ENCODE measurements at regions not wholly inside any gene's neighbourhood (a gene's known extent, or its start where the extent isn't known, plus 50 kb on each side); places are given as distances from the start of the nearest gene placed in this dataset.

- no peaks in the 10 kb centered on the region for H3K9me3 ChIP-seq (ENCODE audit: control insufficient read depth, insufficient read depth, low read depth, low read length)
- H3K4me1 ChIP-seq (ENCODE audit: control insufficient read depth, insufficient read depth, low read length), result no peaks in the 10 kb centered on the region
- no peaks in the 10 kb centered on the region for H3K36me3 ChIP-seq (ENCODE audit: control insufficient read depth in 2 of 2, insufficient read depth in 1 of 2, low read length in 2 of 2)
- ChIA-PET POLR2A (no interaction called here), CTCF (no interaction called here)
- no peak overlapping the region for H3K27ac ChIP-seq (ENCODE audit: extremely low read depth, low read depth, low read length)
- H3K4me3 ChIP-seq (ENCODE audit: low read depth, low read length), result no peak overlapping the region
- TF ChIP-seq ZNF510 (tag by site-specific recombination; IDR thresholded peaks at IDR 0.05; ENCODE audit: insufficient replicate concordance) (no peak), REST (tag by site-specific recombination; IDR thresholded peaks at IDR 0.05) (no peak), ZNF76 (tag by site-specific recombination; IDR thresholded peaks at IDR 0.05; ENCODE audit: borderline replicate concordance, low read depth) (no peak), ZNF24 (tag by site-specific recombination; IDR thresholded peaks at IDR 0.05) (no peak), ZNF639 (tag by site-specific recombination; IDR thresholded peaks at IDR 0.05) (no peak), ZBTB26 (tag by site-specific recombination; optimal IDR thresholded peaks at IDR 0.05) (no peak), HOXC10 (CRISPR knock-in tag; IDR thresholded peaks at IDR 0.05) (no peak), EGR2 (tag by site-specific recombination; IDR thresholded peaks at IDR 0.05; ENCODE audit: low read depth) (no peak), ZNF701 (tag by site-specific recombination; IDR thresholded peaks at IDR 0.05) (no peak), TCF7L2 (IDR thresholded peaks at IDR 0.05; ENCODE audit: borderline replicate concordance, low read depth, low read length) (no peak), ZSCAN23 (tag by site-specific recombination; IDR thresholded peaks at IDR 0.05) (no peak), ZNF266 (tag by site-specific recombination; IDR thresholded peaks at IDR 0.05; ENCODE audit: low read depth) (no peak), ZBTB49 (tag by site-specific recombination; IDR thresholded peaks at IDR 0.05; ENCODE audit: low read depth) (no peak), GLIS1 (tag by site-specific recombination; IDR thresholded peaks at IDR 0.05) (no peak)
- TF ChIP-seq, protein P1, sequence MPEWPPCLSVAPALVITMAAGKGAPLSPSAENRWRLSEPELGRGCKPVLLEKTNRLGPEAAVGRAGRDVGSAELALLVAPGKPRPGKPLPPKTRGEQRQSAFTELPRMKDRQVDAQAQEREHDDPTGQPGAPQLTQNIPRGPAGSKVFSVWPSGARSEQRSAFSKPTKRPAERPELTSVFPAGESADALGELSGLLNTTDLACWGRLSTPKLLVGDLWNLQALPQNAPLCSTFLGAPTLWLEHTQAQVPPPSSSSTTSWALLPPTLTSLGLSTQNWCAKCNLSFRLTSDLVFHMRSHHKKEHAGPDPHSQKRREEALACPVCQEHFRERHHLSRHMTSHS (tag by site-specific recombination; IDR thresholded peaks at IDR 0.05), result no peak
Observed at GRCh38 chr2:7766088-7766722, 849.0 kb downstream of the RNF144A start.
